ENCODE measurements at regions not wholly inside any gene's neighbourhood (a gene's known extent, or its start where the extent isn't known, plus 50 kb on each side); places are given as distances from the start of the nearest gene placed in this dataset.

GRCh38 chr6:165899611-165900010 is 236.6 kb upstream of the PDE10A start:
- Histone ChIP-seq H3K4me1 (ENCODE audit: insufficient read depth, low read length, poor library complexity, severe bottlenecking) (no peaks in the 10 kb centered on the region), H2AFZ (ENCODE audit: low read length) (no peak overlapping the region), H4K20me1 (ENCODE audit: insufficient read depth, low read length, poor library complexity, severe bottlenecking) (no peaks in the 10 kb centered on the region), H3K9me3 (ENCODE audit: insufficient read depth, low read depth, low read length) (no peaks in the 10 kb centered on the region), H3K36me3 (ENCODE audit: insufficient read depth, low read length) (no peaks in the 10 kb centered on the region), H3K27me3 (ENCODE audit: insufficient read depth, low read length, poor library complexity, severe bottlenecking) (no peaks in the 10 kb centered on the region), H3K79me2 (ENCODE audit: insufficient read depth, low read length) (no peaks in the 10 kb centered on the region), H3K9ac (ENCODE audit: low read depth, low read length, poor library complexity, severe bottlenecking) (no peak overlapping the region), H3K9me2 (replicated peaks; ENCODE audit: low read depth, low read length) (no peaks in the 10 kb centered on the region), H3K4me2 (ENCODE audit: low read depth, low read length, poor library complexity, severe bottlenecking) (no peak overlapping the region), H3F3A (ENCODE audit: low read depth) (no peaks in the 10 kb centered on the region), H3K4me3 (ENCODE audit: low read length, poor library complexity, severe bottlenecking) (no peak overlapping the region)
- TF ChIP-seq, protein P1, sequence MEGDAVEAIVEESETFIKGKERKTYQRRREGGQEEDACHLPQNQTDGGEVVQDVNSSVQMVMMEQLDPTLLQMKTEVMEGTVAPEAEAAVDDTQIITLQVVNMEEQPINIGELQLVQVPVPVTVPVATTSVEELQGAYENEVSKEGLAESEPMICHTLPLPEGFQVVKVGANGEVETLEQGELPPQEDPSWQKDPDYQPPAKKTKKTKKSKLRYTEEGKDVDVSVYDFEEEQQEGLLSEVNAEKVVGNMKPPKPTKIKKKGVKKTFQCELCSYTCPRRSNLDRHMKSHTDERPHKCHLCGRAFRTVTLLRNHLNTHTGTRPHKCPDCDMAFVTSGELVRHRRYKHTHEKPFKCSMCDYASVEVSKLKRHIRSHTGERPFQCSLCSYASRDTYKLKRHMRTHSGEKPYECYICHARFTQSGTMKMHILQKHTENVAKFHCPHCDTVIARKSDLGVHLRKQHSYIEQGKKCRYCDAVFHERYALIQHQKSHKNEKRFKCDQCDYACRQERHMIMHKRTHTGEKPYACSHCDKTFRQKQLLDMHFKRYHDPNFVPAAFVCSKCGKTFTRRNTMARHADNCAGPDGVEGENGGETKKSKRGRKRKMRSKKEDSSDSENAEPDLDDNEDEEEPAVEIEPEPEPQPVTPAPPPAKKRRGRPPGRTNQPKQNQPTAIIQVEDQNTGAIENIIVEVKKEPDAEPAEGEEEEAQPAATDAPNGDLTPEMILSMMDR (conservative IDR thresholded peaks at IDR 0.05; ENCODE audit: low read length): no peak
- TF ChIP-seq EZH2phosphoT487 (IDR thresholded peaks at IDR 0.05; ENCODE audit: borderline replicate concordance): no peak

- Histone ChIP-seq H2AFZ (ENCODE audit: low read length) (no peak overlapping the region), H3K9ac (ENCODE audit: low read depth, low read length, poor library complexity, severe bottlenecking) (no peak overlapping the region), H3K9me3 (ENCODE audit: insufficient read depth, low read depth, low read length) (no peaks in the 10 kb centered on the region), H3K9me2 (replicated peaks; ENCODE audit: low read depth, low read length) (no peaks in the 10 kb centered on the region), H3K4me1 (ENCODE audit: insufficient read depth, low read length, poor library complexity, severe bottlenecking) (no peaks in the 10 kb centered on the region), H3K4me2 (ENCODE audit: low read depth, low read length, poor library complexity, severe bottlenecking) (no peak overlapping the region), H3K36me3 (ENCODE audit: insufficient read depth, low read length) (no peaks in the 10 kb centered on the region), H3K79me2 (ENCODE audit: insufficient read depth, low read length) (no peaks in the 10 kb centered on the region), H3K4me3 (ENCODE audit: low read length, poor library complexity, severe bottlenecking) (no peak overlapping the region), H3F3A (ENCODE audit: low read depth) (no peaks in the 10 kb centered on the region), H3K27me3 (ENCODE audit: insufficient read depth, low read length, poor library complexity, severe bottlenecking) (no peaks in the 10 kb centered on the region), H4K20me1 (ENCODE audit: insufficient read depth, low read length, poor library complexity, severe bottlenecking) (no peaks in the 10 kb centered on the region)
- no peak for TF ChIP-seq EZH2phosphoT487 (IDR thresholded peaks at IDR 0.05; ENCODE audit: borderline replicate concordance)
- TF ChIP-seq, protein P1 (conservative IDR thresholded peaks at IDR 0.05; ENCODE audit: low read length): no peak
These were observed 232.6 kb upstream of the PDE10A start for GRCh38 chr6:165895421-165896165.

- no peak overlapping the region for H3K4me3 ChIP-seq (ENCODE audit: low read length, poor library complexity, severe bottlenecking)
- H3K4me1 ChIP-seq (ENCODE audit: insufficient read depth, low read length, poor library complexity, severe bottlenecking): no peaks in the 10 kb centered on the region
- H3K79me2 ChIP-seq (ENCODE audit: insufficient read depth, low read length): no peaks in the 10 kb centered on the region
- no peak for TF ChIP-seq EZH2phosphoT487 (IDR thresholded peaks at IDR 0.05; ENCODE audit: borderline replicate concordance)
- TF ChIP-seq, protein P1 (conservative IDR thresholded peaks at IDR 0.05; ENCODE audit: low read length): no peak
- H3K9ac ChIP-seq (ENCODE audit: low read depth, low read length, poor library complexity, severe bottlenecking): no peak overlapping the region
- no peaks in the 10 kb centered on the region for H3K9me3 ChIP-seq (ENCODE audit: insufficient read depth, low read depth, low read length)
- no peak overlapping the region for H2AFZ ChIP-seq (ENCODE audit: low read length)
- H4K20me1 ChIP-seq (ENCODE audit: insufficient read depth, low read length, poor library complexity, severe bottlenecking): no peaks in the 10 kb centered on the region
- no peaks in the 10 kb centered on the region for H3K27me3 ChIP-seq (ENCODE audit: insufficient read depth, low read length, poor library complexity, severe bottlenecking)
- no peaks in the 10 kb centered on the region for H3K36me3 ChIP-seq (ENCODE audit: insufficient read depth, low read length)
- no peak overlapping the region for H3K4me2 ChIP-seq (ENCODE audit: low read depth, low read length, poor library complexity, severe bottlenecking)
- H3F3A ChIP-seq (ENCODE audit: low read depth): no peaks in the 10 kb centered on the region
- no peaks in the 10 kb centered on the region for H3K9me2 ChIP-seq (replicated peaks; ENCODE audit: low read depth, low read length)
These were observed 231.3 kb upstream of the PDE10A start for GRCh38 chr6:165894171-165894825.
